Astrocyte (in vitro differentiated cells and primary cell): ENCODE measurements at regions not wholly inside any gene's neighbourhood (a gene's known extent, or its start where the extent isn't known, plus 50 kb on each side); places are given as distances from the start of the nearest gene placed in this dataset.

Experiments used
- EZH2 ChIP-seq: IDR thresholded peaks from 2 replicates; pipeline ENCODE4 v1.6.1; 2012; ENCODE audit warnings: mild to moderate bottlenecking, low read length, inconsistent platforms; ENCODE audit not compliant: insufficient read depth
- TF ChIP-seq, protein P1 (sequence below): IDR thresholded peaks from 2 replicates; pipeline ENCODE4 v1.5.1; 2011; ENCODE audit warnings: low read depth, mild to moderate bottlenecking, inconsistent platforms, low read length, moderate library complexity; ENCODE audit not compliant: insufficient read depth

DNA sequence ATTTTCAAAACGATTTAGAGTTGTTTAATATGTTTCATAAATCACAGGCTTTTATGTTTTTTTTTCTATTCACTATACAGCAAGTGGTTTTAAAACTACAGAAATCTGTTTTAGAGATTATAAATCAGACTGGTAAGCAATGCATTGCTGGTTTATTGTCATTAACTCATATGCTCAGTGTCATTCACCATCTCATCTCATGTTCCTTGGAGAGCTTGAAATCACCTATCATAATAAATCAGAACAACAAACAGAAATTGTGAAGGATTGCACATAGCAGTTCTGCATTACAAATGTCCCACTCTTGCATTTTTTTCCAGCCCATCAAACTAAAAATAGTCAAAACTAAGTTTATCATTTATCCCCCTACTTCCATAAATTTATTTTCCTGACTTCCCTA is 470.8 kb downstream of the FSCB start:
- TF ChIP-seq, protein P1, sequence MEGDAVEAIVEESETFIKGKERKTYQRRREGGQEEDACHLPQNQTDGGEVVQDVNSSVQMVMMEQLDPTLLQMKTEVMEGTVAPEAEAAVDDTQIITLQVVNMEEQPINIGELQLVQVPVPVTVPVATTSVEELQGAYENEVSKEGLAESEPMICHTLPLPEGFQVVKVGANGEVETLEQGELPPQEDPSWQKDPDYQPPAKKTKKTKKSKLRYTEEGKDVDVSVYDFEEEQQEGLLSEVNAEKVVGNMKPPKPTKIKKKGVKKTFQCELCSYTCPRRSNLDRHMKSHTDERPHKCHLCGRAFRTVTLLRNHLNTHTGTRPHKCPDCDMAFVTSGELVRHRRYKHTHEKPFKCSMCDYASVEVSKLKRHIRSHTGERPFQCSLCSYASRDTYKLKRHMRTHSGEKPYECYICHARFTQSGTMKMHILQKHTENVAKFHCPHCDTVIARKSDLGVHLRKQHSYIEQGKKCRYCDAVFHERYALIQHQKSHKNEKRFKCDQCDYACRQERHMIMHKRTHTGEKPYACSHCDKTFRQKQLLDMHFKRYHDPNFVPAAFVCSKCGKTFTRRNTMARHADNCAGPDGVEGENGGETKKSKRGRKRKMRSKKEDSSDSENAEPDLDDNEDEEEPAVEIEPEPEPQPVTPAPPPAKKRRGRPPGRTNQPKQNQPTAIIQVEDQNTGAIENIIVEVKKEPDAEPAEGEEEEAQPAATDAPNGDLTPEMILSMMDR = no peak
- TF ChIP-seq EZH2 = no peak
